HepG2 (cell line): ENCODE measurements at regions not wholly inside any gene's neighbourhood (a gene's known extent, or its start where the extent isn't known, plus 50 kb on each side); places are given as distances from the start of the nearest gene placed in this dataset.

Experiments used
- ATAC-seq: fragments of 200-7000 bp; cut with Tn5 transposase; 3 replicates; pipeline ENCODE4 v1.9.1; 2020; ENCODE audit warnings: mild to moderate bottlenecking, moderate library complexity
- BruUV-seq: library from RNA; stranded (reverse); fragments of 400-500 nt; replicated peaks from 2 replicates; lab custom pipeline; 2021; lab: Mats Ljungman, UMichigan
- CTCF ChIA-PET: fragments of 300-600 bp; formaldehyde crosslinking; extraction: SDS; loops from one replicate; lab custom pipeline; 2021; ENCODE audit warnings: low total read pairs, inconsistent platforms, low intra/inter-chr PET ratio; lab: Yijun Ruan, JAX
- POLR2A ChIA-PET: fragments of 350-600 bp; sonication (Branson Sonifier 250); formaldehyde crosslinking; loops from one replicate; lab custom pipeline; 2020; ENCODE audit warnings: antibody characterized with exemption, inconsistent platforms; lab: Yijun Ruan, JAX
- DNase-seq: peaks from one replicate; pipeline ENCODE4 v3.0.0-alpha.2; 2015; ENCODE audit warnings: low spot score
- FAIRE-seq: peaks from 3 replicates; lab custom pipeline; 2011; peaks lifted over from hg19 to GRCh38; lab: Jason Lieb, UNC
- H2AFZ ChIP-seq: one replicate; pipeline ENCODE4 v1.6.1; 2011; ENCODE audit warnings: low read length, inconsistent platforms
- H3K27ac ChIP-seq: fragments of 300-600 bp; 3 replicates; pipeline ENCODE4 v1.8.0; 2011; ENCODE audit warnings: mixed run types, mild to moderate bottlenecking, mixed read lengths, low read length, inconsistent platforms; ENCODE audit not compliant: insufficient read depth; ENCODE audit errors: extremely low read length
- H3K27me3 ChIP-seq, 2 experiments: fragments of 200-600 bp in 1 of 2; 2 replicates in 1 of 2; 3 replicates in 1 of 2; pipeline versions ENCODE4 v1.6.0 to v1.8.0; 2011; ENCODE audit warnings: low read length in 2 of 2, mild to moderate bottlenecking in 2 of 2, moderate library complexity in 2 of 2, inconsistent platforms in 1 of 2; ENCODE audit not compliant: insufficient read depth in 2 of 2, control insufficient read depth in 1 of 2
- H3K36me3 ChIP-seq, 2 experiments: fragments of 200-600 bp in 1 of 2; replicated peaks in 1 of 2; 2 replicates in 1 of 2; 3 replicates in 1 of 2; pipeline versions ENCODE4 v1.5.1 to v1.8.0; 2011; ENCODE audit warnings: low read length in 2 of 2, inconsistent platforms in 1 of 2; ENCODE audit not compliant: insufficient read depth in 2 of 2, control insufficient read depth in 1 of 2
- H3K4me1 ChIP-seq: 2 replicates; pipeline ENCODE4 v1.5.1; 2012; ENCODE audit warnings: low read length, inconsistent platforms; ENCODE audit not compliant: insufficient read depth
- H3K4me2 ChIP-seq: 2 replicates; pipeline ENCODE4 v1.6.0; 2011; ENCODE audit warnings: low read depth, low read length, inconsistent platforms
- H3K4me3 ChIP-seq, 3 experiments: fragments of 200-600 bp in 1 of 3; sonication (generic), shearing (Covaris generic) in 1 of 3; replicated peaks in 1 of 3; 2 replicates each; pipeline ENCODE4 v1.5.1; 2011 to 2016; ENCODE audit warnings: low read length in 3 of 3, inconsistent platforms in 2 of 3, low read depth in 2 of 3, mild to moderate bottlenecking in 2 of 3, control low read depth in 1 of 3, mixed read lengths in 1 of 3; ENCODE audit not compliant: insufficient read depth in 1 of 3
- H3K79me2 ChIP-seq: one replicate; pipeline ENCODE4 v1.6.1; 2011; ENCODE audit warnings: low read length, inconsistent platforms; ENCODE audit not compliant: insufficient read depth
- H3K9ac ChIP-seq: 2 replicates; pipeline ENCODE4 v1.6.0; 2011; ENCODE audit warnings: mild to moderate bottlenecking, low read depth, low read length, inconsistent platforms; ENCODE audit not compliant: insufficient read depth
- H3K9me3 ChIP-seq: 2 replicates; pipeline ENCODE4 v1.5.1; 2012; ENCODE audit warnings: mild to moderate bottlenecking, low read length
- H4K20me1 ChIP-seq: 2 replicates; pipeline ENCODE4 v1.6.0; 2011; ENCODE audit warnings: inconsistent platforms, mild to moderate bottlenecking, low read length, moderate library complexity; ENCODE audit not compliant: insufficient read depth
- ARHGAP35 ChIP-seq: sonication (generic); formaldehyde crosslinking; IDR thresholded peaks from 2 replicates; pipeline ENCODE4 v1.9.0; 2022; ENCODE audit warnings: mild to moderate bottlenecking, inconsistent platforms, moderate library complexity, missing genetic modification reagents, borderline replicate concordance
- FOXP1 ChIP-seq, 2 experiments: fragments of 450-650 bp in 1 of 2; IDR thresholded peaks; 2 replicates each; pipeline ENCODE4 v1.6.1; 2017 to 2018; ENCODE audit warnings: antibody characterized with exemption in 1 of 2
- HOXA5 ChIP-seq: sonication (generic); formaldehyde crosslinking; IDR thresholded peaks from 2 replicates; pipeline ENCODE4 v1.4.0; 2020; ENCODE audit warnings: missing genetic modification reagents
- IKZF4 ChIP-seq: sonication (generic); formaldehyde crosslinking; IDR thresholded peaks from 2 replicates; pipeline ENCODE4 v1.5.1; 2020; ENCODE audit warnings: borderline replicate concordance, mild to moderate bottlenecking, low read depth, missing genetic modification reagents; ENCODE audit errors: not compliant biosample characterization
- KDM2A ChIP-seq: sonication (generic); formaldehyde crosslinking; IDR thresholded peaks from 2 replicates; pipeline ENCODE4 v1.4.0; 2020; ENCODE audit warnings: low read depth, missing genetic modification reagents, borderline replicate concordance
- MAF1 ChIP-seq: sonication (generic); formaldehyde crosslinking; IDR thresholded peaks from 2 replicates; pipeline ENCODE4 v1.5.0; 2020; ENCODE audit warnings: missing genetic modification reagents, borderline replicate concordance
- MAX ChIP-seq: IDR thresholded peaks from 2 replicates; pipeline ENCODE4 v1.6.1; 2012; ENCODE audit warnings: inconsistent platforms
- MED13 ChIP-seq: sonication (generic); formaldehyde crosslinking; IDR thresholded peaks from 2 replicates; pipeline ENCODE4 v1.5.0; 2020; ENCODE audit warnings: missing genetic modification reagents
- MEF2D ChIP-seq: sonication (generic); formaldehyde crosslinking; IDR thresholded peaks from 2 replicates; pipeline ENCODE4 v1.5.1; 2020; ENCODE audit warnings: mild to moderate bottlenecking, missing genetic modification reagents
- RCOR2 ChIP-seq: IDR thresholded peaks from 2 replicates; pipeline ENCODE4 v1.6.1; 2016; ENCODE audit warnings: missing biosample characterization, missing genetic modification reagents
- REPIN1 ChIP-seq: sonication (generic); formaldehyde crosslinking; IDR thresholded peaks from 2 replicates; pipeline ENCODE4 v1.8.0; 2022; ENCODE audit warnings: missing genetic modification reagents, low read depth, mild to moderate bottlenecking, borderline replicate concordance
- SRSF4 ChIP-seq: fragments of 200-400 bp; formaldehyde crosslinking; IDR thresholded peaks from one replicate; pipeline ENCODE4 v1.6.1; 2018; ENCODE audit warnings: mild to moderate bottlenecking, low read depth, low read length, moderate library complexity; ENCODE audit not compliant: poor library complexity, severe bottlenecking
- TBX3 ChIP-seq: fragments of 450-650 bp; IDR thresholded peaks from 2 replicates; pipeline ENCODE4 v1.6.1; 2017; ENCODE audit warnings: antibody characterized with exemption, mild to moderate bottlenecking, inconsistent platforms, borderline replicate concordance
- TOE1 ChIP-seq: sonication (generic); formaldehyde crosslinking; IDR thresholded peaks from 2 replicates; pipeline ENCODE4 v1.4.0; 2020; ENCODE audit warnings: mild to moderate bottlenecking, missing genetic modification reagents
- ZBTB1 ChIP-seq: sonication (generic); formaldehyde crosslinking; IDR thresholded peaks from 2 replicates; pipeline ENCODE4 v1.4.0; 2020; ENCODE audit warnings: missing genetic modification reagents, borderline replicate concordance
- ZNF142 ChIP-seq: sonication (generic); formaldehyde crosslinking; IDR thresholded peaks from 2 replicates; pipeline ENCODE4 v1.4.0; 2020; ENCODE audit warnings: missing genetic modification reagents
- ZNF263 ChIP-seq: sonication (generic); formaldehyde crosslinking; IDR thresholded peaks from 2 replicates; pipeline ENCODE4 v1.4.0; 2020; ENCODE audit warnings: missing genetic modification reagents
- ZNF713 ChIP-seq: sonication (generic); formaldehyde crosslinking; IDR thresholded peaks from 2 replicates; pipeline ENCODE4 v1.4.0; 2020; ENCODE audit warnings: mild to moderate bottlenecking, missing genetic modification reagents
- ZNF761 ChIP-seq: sonication (generic); formaldehyde crosslinking; conservative IDR thresholded peaks from 2 replicates; pipeline ENCODE4 v1.4.0; 2020; ENCODE audit warnings: mild to moderate bottlenecking, missing genetic modification reagents
- WGBS: methylation state at CpG from one replicate; pipeline ENCODE4 v1.1.6; 2017; ENCODE audit warnings: low lambda C conversion rate; 5-methylcytosine and 5-hydroxymethylcytosine counted together
- in situ Hi-C: cut with HindIII; loops from 2 replicates; pipeline ENCODE4 v1.10.0; 2017; ENCODE audit warnings: low pct_unique_long_range_greater_than_20kb; ENCODE audit not compliant: extremely low pct_ligation_motif_present
- intact Hi-C: fragments of 100-400 bp; cut with micrococcal nuclease; formaldehyde crosslinking; loops from one replicate; pipeline ENCODE4 v1.10.0; 2022; ENCODE audit not compliant: unreplicated experiment

- Histone ChIP-seq H3K27me3 (no peaks in the 10 kb centered on the region; a peak in 1 of 5 replicates), H3K9me3 (no peaks in the 10 kb centered on the region), H3K4me2 (no peak overlapping the region), H2AFZ (no peak overlapping the region), H3K4me3 (no peak overlapping the region), H3K4me1 (no peaks in the 10 kb centered on the region), H3K79me2 (no peaks in the 10 kb centered on the region), H4K20me1 (no peaks in the 10 kb centered on the region), H3K9ac (no peak overlapping the region), H3K36me3 (no peaks in the 10 kb centered on the region), H3K27ac (no peak overlapping the region)
- in situ Hi-C loops (no loop called here), intact Hi-C loops (no loop called here)
- ChIA-PET POLR2A (no interaction called here), CTCF (no interaction called here)
- FAIRE-seq (no peak), DNase-seq (no peak), ATAC-seq (peak; percentile 44; the same call in 1 of the 3 replicates)
- 47% methylated on average over 3 of the region's 3 CpGs for WGBS
- BruUV-seq, result no TSS peak
- TF ChIP-seq IKZF4 (CRISPR knock-in tag), result no peak
- no peak for TF ChIP-seq MEF2D
- no peak for TF ChIP-seq ZNF761 (CRISPR knock-in tag)
- TF ChIP-seq ZBTB1 (CRISPR knock-in tag), result no peak
- TF ChIP-seq TOE1 (CRISPR knock-in tag), result no peak
- no peak for TF ChIP-seq HOXA5
- no peak for TF ChIP-seq ZNF263
- no peak for TF ChIP-seq MAF1
- no peak for TF ChIP-seq TBX3
- no peak for TF ChIP-seq ARHGAP35
- no peak for TF ChIP-seq KDM2A
- TF ChIP-seq REPIN1 (CRISPR knock-in tag), result no peak
- no peak for TF ChIP-seq MED13
- TF ChIP-seq RCOR2, result no peak
- no peak for TF ChIP-seq FOXP1 (IDR thresholded peaks at IDR 0.05)
- TF ChIP-seq FOXP1 (CRISPR knock-in tag; IDR thresholded peaks at IDR 0.05), result no peak
- TF ChIP-seq ZNF142, result no peak
- no peak for TF ChIP-seq MAX
- no peak for TF ChIP-seq ZNF713 (CRISPR knock-in tag)
- no peak for TF ChIP-seq SRSF4
Measured at GRCh38 chr4:42296196-42296595, 101.1 kb upstream of the SHISA3 start.
